H1 (cell line): ENCODE measurements at regions not wholly inside any gene's neighbourhood (a gene's known extent, or its start where the extent isn't known, plus 50 kb on each side); places are given as distances from the start of the nearest gene placed in this dataset.

Experiments
- CTCF ChIA-PET: fragments of 300-600 bp; sonication (Branson Sonifier 250); formaldehyde crosslinking; loops from one replicate; lab custom pipeline; 2021; ENCODE audit not compliant: partially characterized antibody; lab: Charles Lee
- POLR2A ChIA-PET: fragments of 300-600 bp; sonication (Branson Sonifier 250); formaldehyde crosslinking; loops from one replicate; lab custom pipeline; 2021; ENCODE audit warnings: inconsistent platforms; ENCODE audit not compliant: partially characterized antibody; lab: Charles Lee
- DNase-seq, 2 experiments: peaks; one replicate each; pipeline versions ENCODE4 v3.0.0 to v3.0.0-alpha.2; 2010 to 2022; ENCODE audit warnings: low spot score in 2 of 2, low read depth in 1 of 2, mixed read lengths in 1 of 2
- FAIRE-seq: peaks from 2 replicates; lab custom pipeline; 2011; peaks lifted over from hg19 to GRCh38; lab: Jason Lieb, UNC
- H2AFZ ChIP-seq: 2 replicates; pipeline ENCODE4 v1.8.1; 2012; ENCODE audit warnings: low read length, inconsistent platforms
- H2AK5ac ChIP-seq: 2 replicates; pipeline ENCODE4 v1.6.1; 2013; ENCODE audit warnings: low read depth, low read length
- H2BK120ac ChIP-seq: replicated peaks from 2 replicates; pipeline ENCODE3; 2013; ENCODE audit warnings: low read depth, low read length, inconsistent platforms
- H2BK12ac ChIP-seq: 2 replicates; pipeline ENCODE4 v1.6.1; 2013; ENCODE audit warnings: low read depth, low read length
- H2BK15ac ChIP-seq: 2 replicates; pipeline ENCODE4 v1.6.1; 2013; ENCODE audit warnings: low read length
- H2BK20ac ChIP-seq: 2 replicates; pipeline ENCODE4 v1.6.1; 2013; ENCODE audit warnings: low read length
- H2BK5ac ChIP-seq: 2 replicates; pipeline ENCODE4 v1.6.1; 2013; ENCODE audit warnings: low read depth, low read length
- H3K14ac ChIP-seq: 2 replicates; pipeline ENCODE4 v1.6.1; 2013; ENCODE audit warnings: inconsistent platforms; ENCODE audit not compliant: insufficient read length
- H3K18ac ChIP-seq: 2 replicates; pipeline ENCODE4 v1.6.1; 2013; ENCODE audit warnings: low read length; ENCODE audit errors: extremely low read depth
- H3K23ac ChIP-seq: 2 replicates; pipeline ENCODE4 v1.6.1; 2013; ENCODE audit warnings: inconsistent platforms; ENCODE audit not compliant: insufficient read length
- H3K23me2 ChIP-seq: 2 replicates; pipeline ENCODE4 v1.6.1; 2013; ENCODE audit warnings: low read depth, low read length
- H3K27ac ChIP-seq: 2 replicates; pipeline ENCODE4 v1.6.1; 2011; ENCODE audit warnings: low read depth, low read length, inconsistent platforms
- H3K27me3 ChIP-seq, 4 experiments: replicated peaks in 1 of 4; 1 replicate in 1 of 4; 2 replicates in 3 of 4; pipeline versions ENCODE4 v1.6.1 to v1.8.1; 2011 to 2013; ENCODE audit warnings: low read length in 3 of 4, mild to moderate bottlenecking in 3 of 4, inconsistent platforms in 2 of 4, mixed read lengths in 2 of 4, moderate library complexity in 1 of 4; ENCODE audit not compliant: control insufficient read depth in 3 of 4, insufficient read depth in 3 of 4; ENCODE audit errors: extremely low read depth in 1 of 4
- H3K36me3 ChIP-seq, 4 experiments: 2 replicates each; pipeline versions ENCODE4 v1.6.1 to v1.8.1; 2011 to 2013; ENCODE audit warnings: mild to moderate bottlenecking in 4 of 4, low read length in 3 of 4, moderate library complexity in 2 of 4, control low read depth in 1 of 4, inconsistent platforms in 1 of 4; ENCODE audit not compliant: insufficient read depth in 4 of 4, control insufficient read depth in 2 of 4
- H3K4ac ChIP-seq: replicated peaks from 2 replicates; pipeline ENCODE3; 2013; ENCODE audit warnings: low read length, low read depth, mixed read lengths, inconsistent platforms; ENCODE audit not compliant: insufficient read length
- H3K4me1 ChIP-seq, 4 experiments: replicated peaks in 1 of 4; 1 replicate in 1 of 4; 2 replicates in 3 of 4; pipeline versions ENCODE4 v1.6.1 to v1.8.1; 2011 to 2013; ENCODE audit warnings: low read length in 3 of 4, inconsistent platforms in 2 of 4, mixed read lengths in 1 of 4; ENCODE audit not compliant: insufficient read depth in 4 of 4, control insufficient read depth in 3 of 4
- H3K4me2 ChIP-seq, 2 experiments: 2 replicates each; pipeline versions ENCODE4 v1.6.1 to v1.8.1; 2011 to 2013; ENCODE audit warnings: low read depth in 2 of 2, low read length in 2 of 2, control low read depth in 1 of 2, inconsistent platforms in 1 of 2, mild to moderate bottlenecking in 1 of 2; ENCODE audit not compliant: insufficient read depth in 1 of 2
- H3K4me3 ChIP-seq, 4 experiments: fragments of 200-600, 300-600 bp in 1 of 4; sonication (generic), shearing (Covaris generic), sonication (Bioruptor Twin) in 1 of 4; 2 replicates each; pipeline versions ENCODE4 v1.5.1 to v1.8.1; 2011 to 2016; ENCODE audit warnings: low read length in 4 of 4, low read depth in 3 of 4, control low read depth in 2 of 4, inconsistent platforms in 2 of 4, mild to moderate bottlenecking in 2 of 4, mixed read lengths in 1 of 4, moderate library complexity in 1 of 4; ENCODE audit not compliant: insufficient read depth in 2 of 4; ENCODE audit errors: extremely low read depth in 1 of 4
- H3K56ac ChIP-seq: replicated peaks from 2 replicates; pipeline ENCODE3; 2013; ENCODE audit warnings: low read depth, mild to moderate bottlenecking, mixed read lengths, low read length, inconsistent platforms; ENCODE audit not compliant: insufficient read length
- H3K79me1 ChIP-seq: 2 replicates; pipeline ENCODE4 v1.6.1; 2013; ENCODE audit warnings: low read depth, low read length, control low read depth
- H3K79me2 ChIP-seq, 2 experiments: 2 replicates each; pipeline versions ENCODE4 v1.6.1 to v1.8.1; 2012 to 2013; ENCODE audit warnings: low read length in 2 of 2, mild to moderate bottlenecking in 2 of 2, inconsistent platforms in 1 of 2; ENCODE audit not compliant: insufficient read depth in 2 of 2, control insufficient read depth in 1 of 2
- H3K9ac ChIP-seq, 4 experiments: replicated peaks in 1 of 4; 1 replicate in 1 of 4; 2 replicates in 3 of 4; pipeline versions ENCODE4 v1.6.1 to v1.8.1; 2011 to 2013; ENCODE audit warnings: low read depth in 3 of 4, low read length in 3 of 4, control low read depth in 2 of 4, mild to moderate bottlenecking in 2 of 4, moderate library complexity in 2 of 4, inconsistent platforms in 1 of 4; ENCODE audit errors: extremely low read depth in 1 of 4
- H3K9me3 ChIP-seq, 2 experiments: 2 replicates each; pipeline versions ENCODE4 v1.6.1 to v1.8.1; 2012 to 2013; ENCODE audit warnings: mild to moderate bottlenecking in 2 of 2, moderate library complexity in 2 of 2, control low read depth in 1 of 2, inconsistent platforms in 1 of 2, low read depth in 1 of 2, low read length in 1 of 2, mixed read lengths in 1 of 2; ENCODE audit not compliant: insufficient read depth in 2 of 2
- H4K20me1 ChIP-seq, 2 experiments: replicated peaks in 1 of 2; 2 replicates each; pipeline versions ENCODE3 to v1.8.1; 2011 to 2013; ENCODE audit warnings: inconsistent platforms in 2 of 2, low read length in 2 of 2, mild to moderate bottlenecking in 1 of 2; ENCODE audit not compliant: insufficient read depth in 2 of 2, control insufficient read depth in 1 of 2
- H4K5ac ChIP-seq: 2 replicates; pipeline ENCODE4 v1.6.1; 2013; ENCODE audit warnings: low read length, low read depth, mixed read lengths, inconsistent platforms; ENCODE audit not compliant: insufficient read length
- H4K8ac ChIP-seq: 2 replicates; pipeline ENCODE4 v1.8.0; 2013; ENCODE audit warnings: mild to moderate bottlenecking, moderate library complexity, low read length, inconsistent platforms; ENCODE audit not compliant: insufficient read depth; ENCODE audit errors: extremely low read depth
- H4K91ac ChIP-seq: replicated peaks from 2 replicates; pipeline ENCODE3; 2013; ENCODE audit warnings: low read length, mixed read lengths, inconsistent platforms; ENCODE audit not compliant: insufficient read length
- KDM4A ChIP-seq: IDR thresholded peaks from one replicate; pipeline ENCODE4 v1.7.1; 2012; ENCODE audit warnings: low read depth, mild to moderate bottlenecking, moderate library complexity, low read length, inconsistent platforms; ENCODE audit not compliant: severe bottlenecking
- RFX5 ChIP-seq: IDR thresholded peaks from 2 replicates; pipeline ENCODE4 v1.6.1; 2011; ENCODE audit warnings: low read depth, low read length, improper control_type of control experiment, borderline replicate concordance
- WGBS, 2 experiments: shearing (Covaris generic) in 1 of 2; methylation state at CpG; one replicate each; pipeline versions ENCODE4 v1.1.6 to v1.1.7; 2013 to 2015; ENCODE audit warnings: low lambda C conversion rate in 2 of 2, mixed read lengths in 2 of 2, inconsistent platforms in 1 of 2, low coverage in 1 of 2, missing lambda C conversion rate in 1 of 2; ENCODE audit not compliant: insufficient replicate concordance in 2 of 2, insufficient coverage in 1 of 2, insufficient read length in 1 of 2; ENCODE audit errors: extremely low coverage in 1 of 2, missing lambda C conversion rate in 1 of 2; 5-methylcytosine and 5-hydroxymethylcytosine counted together

DNA sequence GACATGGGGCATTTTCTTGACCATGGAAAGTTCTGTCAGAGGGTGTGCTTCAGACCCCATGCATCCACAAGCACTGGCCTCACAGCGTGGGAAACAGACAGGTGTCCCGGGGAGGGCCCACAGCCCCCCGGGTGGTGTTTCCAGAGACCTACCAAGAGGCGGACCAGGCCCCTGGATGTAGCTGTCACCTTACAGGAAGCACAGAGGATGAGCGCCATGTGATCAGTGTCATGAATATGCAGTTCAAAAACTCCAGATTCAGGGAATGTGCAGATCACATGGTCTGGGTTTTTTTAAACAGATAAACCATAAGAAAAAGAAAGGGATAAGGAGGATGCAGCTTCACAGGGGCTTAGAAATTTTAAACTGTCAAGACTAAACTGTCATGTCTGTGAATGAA is 61.0 kb upstream of the SPATA13 start:
- TF ChIP-seq KDM4A (no peak), RFX5 (no peak)
- H3K9me3 ChIP-seq: no peaks in the 10 kb centered on the region
- H2BK120ac ChIP-seq: no peak overlapping the region
- no peaks in the 10 kb centered on the region for H3K23me2 ChIP-seq
- H3K79me1 ChIP-seq: no peaks in the 10 kb centered on the region
- ChIA-PET CTCF (interaction anchor here (1.0 to 1.8 kb wide), 6 partner anchors 8 to 223 kb away, joined by 3 to 6 read pairs (median 3); no protein-coding TSS in a partner anchor), POLR2A (no interaction called here)
- no peak overlapping the region for H2BK12ac ChIP-seq
- no peaks in the 10 kb centered on the region for H3K27me3 ChIP-seq
- no peak overlapping the region for H4K91ac ChIP-seq
- H3K4ac ChIP-seq: no peak overlapping the region
- H3K14ac ChIP-seq: no peak overlapping the region
- H3K79me2 ChIP-seq: no peaks in the 10 kb centered on the region
- no peak overlapping the region for H3K23ac ChIP-seq
- DNase-seq (no peak), FAIRE-seq (no peak)
- H3K4me3 ChIP-seq: no peak overlapping the region
- H4K20me1 ChIP-seq: no peaks in the 10 kb centered on the region
- no peaks in the 10 kb centered on the region for H3K36me3 ChIP-seq
- no peak overlapping the region for H2AK5ac ChIP-seq
- no peak overlapping the region for H4K8ac ChIP-seq
- no peak overlapping the region for H3K56ac ChIP-seq
- H3K18ac ChIP-seq: no peak overlapping the region
- no peak overlapping the region for H2BK15ac ChIP-seq
- H2BK20ac ChIP-seq: no peak overlapping the region
- H3K4me2 ChIP-seq: no peak overlapping the region
- H3K9ac ChIP-seq: no peak overlapping the region
- 90% methylated on average over 5 of the region's 5 CpGs; no CpG with 5 or more reads in 1 of the 2 experiments for WGBS, 2 experiments
- H3K4me1 ChIP-seq: peaks cover 0 to 3% (median 1%) of the 10 kb centered on the region in 4 experiments; a peak in 2 of 7 replicates
- no peak overlapping the region for H3K27ac ChIP-seq
- H2BK5ac ChIP-seq: no peak overlapping the region
- no peak overlapping the region for H2AFZ ChIP-seq
- no peak overlapping the region for H4K5ac ChIP-seq
